ENCODE measurements at regions not wholly inside any gene's neighbourhood (a gene's known extent, or its start where the extent isn't known, plus 50 kb on each side); places are given as distances from the start of the nearest gene placed in this dataset.
"Not testable (repeated sequence)": the region's sequence is repeated elsewhere in the genome, so short reads cannot be mapped to it uniquely, and the experiment has no call there.

GRCh38 chr5:122649080-122649479 is 125.8 kb upstream of the SNX2 start:
- Mint-ChIP-seq H3K27ac (no peak overlapping the region), H3K36me3 (no peaks in the 10 kb centered on the region), H3K4me1 (ENCODE audit: low read depth) (no peaks in the 10 kb centered on the region), H3K27me3 (peaks cover 3% of the 10 kb centered on the region), H3K4me3 (no peak overlapping the region), H3K9me3 (no peaks in the 10 kb centered on the region)
- ChIA-PET POLR2A (interaction anchor here (0.6 kb wide), 1 partner anchor 42 kb away, joined by 3 read pairs; no protein-coding TSS in a partner anchor), CTCF (interaction anchor here (1.1 kb wide), 1 partner anchor 197 kb away, joined by 4 read pairs; no protein-coding TSS in a partner anchor)
- intact Hi-C loops (cut with micrococcal nuclease), result no loop called here
- DNase-seq, result no peak

- no peak for DNase-seq
- Mint-ChIP-seq H3K36me3 (no peaks in the 10 kb centered on the region), H3K27me3 (peaks cover 9% of the 10 kb centered on the region), H3K4me1 (ENCODE audit: low read depth) (no peaks in the 10 kb centered on the region), H3K27ac (no peak overlapping the region), H3K9me3 (no peaks in the 10 kb centered on the region), H3K4me3 (no peak overlapping the region)
- POLR2A ChIA-PET, result no interaction called here
- CTCF ChIA-PET, result no interaction called here
- intact Hi-C loops (cut with micrococcal nuclease), result no loop called here
Observed at GRCh38 chr5:122653087-122654017, 121.5 kb upstream of the SNX2 start.

GRCh38 chr5:122656160-122656559 is 118.7 kb upstream of the SNX2 start:
- Mint-ChIP-seq H3K9me3 (no peaks in the 10 kb centered on the region), H3K4me3 (no peak overlapping the region), H3K27me3 (peaks cover 9% of the 10 kb centered on the region), H3K36me3 (no peaks in the 10 kb centered on the region), H3K27ac (no peak overlapping the region), H3K4me1 (ENCODE audit: low read depth) (no peaks in the 10 kb centered on the region)
- POLR2A ChIA-PET, result no interaction called here
- CTCF ChIA-PET, result no interaction called here
- intact Hi-C loops (cut with micrococcal nuclease), result no loop called here
- no peak for DNase-seq

GRCh38 chr5:122656577-122656976 is 118.3 kb upstream of the SNX2 start:
- no peaks in the 10 kb centered on the region for H3K36me3 Mint-ChIP-seq
- H3K9me3 Mint-ChIP-seq, result no peaks in the 10 kb centered on the region
- H3K4me1 Mint-ChIP-seq (ENCODE audit: low read depth), result no peaks in the 10 kb centered on the region
- CTCF ChIA-PET, result no interaction called here
- POLR2A ChIA-PET, result no interaction called here
- peaks cover 10% of the 10 kb centered on the region for H3K27me3 Mint-ChIP-seq
- intact Hi-C loops (cut with micrococcal nuclease), result no loop called here
- no peak overlapping the region for H3K27ac Mint-ChIP-seq
- H3K4me3 Mint-ChIP-seq, result no peak overlapping the region
- no peak for DNase-seq

- peaks cover 8% of the 10 kb centered on the region for H3K27me3 Mint-ChIP-seq
- H3K36me3 Mint-ChIP-seq, result no peaks in the 10 kb centered on the region
- H3K27ac Mint-ChIP-seq, result no peak overlapping the region
- ChIA-PET CTCF (no interaction called here), POLR2A (no interaction called here)
- DNase-seq, result no peak
- intact Hi-C loops (cut with micrococcal nuclease), result no loop called here
- no peak overlapping the region for H3K4me3 Mint-ChIP-seq
- H3K4me1 Mint-ChIP-seq (ENCODE audit: low read depth), result no peaks in the 10 kb centered on the region
- H3K9me3 Mint-ChIP-seq, result no peaks in the 10 kb centered on the region
Observed at GRCh38 chr5:122661496-122662180, 113.2 kb upstream of the SNX2 start.

GRCh38 chr5:122665051-122665450 is 109.8 kb upstream of the SNX2 start:
- Mint-ChIP-seq H3K4me3 (no peak overlapping the region), H3K27ac (no peak overlapping the region), H3K4me1 (ENCODE audit: low read depth) (no peaks in the 10 kb centered on the region), H3K9me3 (peaks cover 3% of the 10 kb centered on the region), H3K36me3 (no peaks in the 10 kb centered on the region), H3K27me3 (peaks cover 4% of the 10 kb centered on the region)
- intact Hi-C loops (cut with micrococcal nuclease), result no loop called here
- no peak for DNase-seq
- ChIA-PET POLR2A (no interaction called here), CTCF (no interaction called here)

- ChIA-PET POLR2A (no interaction called here), CTCF (no interaction called here)
- Mint-ChIP-seq H3K4me1 (ENCODE audit: low read depth) (no peaks in the 10 kb centered on the region), H3K27ac (no peak overlapping the region), H3K36me3 (no peaks in the 10 kb centered on the region), H3K27me3 (peaks cover 5% of the 10 kb centered on the region), H3K4me3 (no peak overlapping the region), H3K9me3 (peaks cover 6% of the 10 kb centered on the region)
- intact Hi-C loops (cut with micrococcal nuclease), result no loop called here
- no peak for DNase-seq
Observed at GRCh38 chr5:122668552-122668951, 106.3 kb upstream of the SNX2 start.

- POLR2A ChIA-PET, result not testable (repeated sequence)
Observed at GRCh38 chr5:122669709-122670108, 105.2 kb upstream of the SNX2 start.

GRCh38 chr5:122673343-122673742 is 101.5 kb upstream of the SNX2 start:
- Mint-ChIP-seq H3K27ac (no peak overlapping the region), H3K4me3 (no peak overlapping the region), H3K9me3 (peaks cover 6% of the 10 kb centered on the region), H3K4me1 (ENCODE audit: low read depth) (no peaks in the 10 kb centered on the region), H3K36me3 (no peaks in the 10 kb centered on the region), H3K27me3 (peaks cover 8% of the 10 kb centered on the region)
- intact Hi-C loops (cut with micrococcal nuclease), result no loop called here
- ChIA-PET POLR2A (no interaction called here), CTCF (no interaction called here)
- DNase-seq, result no peak

More at GRCh38 chr5:122669709-122670108, 105.2 kb upstream of the SNX2 start:
- H3K4me3 Mint-ChIP-seq; H3K36me3 Mint-ChIP-seq; H3K9me3 Mint-ChIP-seq; DNase-seq; intact Hi-C loops (cut with micrococcal nuclease); CTCF ChIA-PET; H3K27me3 Mint-ChIP-seq; H3K4me1 Mint-ChIP-seq (ENCODE audit: low read depth); H3K27ac Mint-ChIP-seq: not testable (repeated sequence)

- Mint-ChIP-seq H3K4me1 (ENCODE audit: low read depth) (no peaks in the 10 kb centered on the region), H3K27me3 (peaks cover 8% of the 10 kb centered on the region), H3K36me3 (no peaks in the 10 kb centered on the region), H3K27ac (no peak overlapping the region), H3K9me3 (peaks cover 6% of the 10 kb centered on the region), H3K4me3 (no peak overlapping the region)
- POLR2A ChIA-PET, result no interaction called here
- intact Hi-C loops (cut with micrococcal nuclease), result no loop called here
- CTCF ChIA-PET, result no interaction called here
- DNase-seq, result no peak
Observed at GRCh38 chr5:122674385-122674784, 100.5 kb upstream of the SNX2 start.

- H3K4me1 Mint-ChIP-seq (ENCODE audit: low read depth), result no peaks in the 10 kb centered on the region
- ChIA-PET POLR2A (no interaction called here), CTCF (no interaction called here)
- intact Hi-C loops (cut with micrococcal nuclease), result no loop called here
- H3K27me3 Mint-ChIP-seq, result peaks cover 10% of the 10 kb centered on the region
- no peaks in the 10 kb centered on the region for H3K9me3 Mint-ChIP-seq
- H3K27ac Mint-ChIP-seq, result no peak overlapping the region
- DNase-seq, result no peak
- no peaks in the 10 kb centered on the region for H3K36me3 Mint-ChIP-seq
- H3K4me3 Mint-ChIP-seq, result no peak overlapping the region
Observed at GRCh38 chr5:122680623-122681350, 94.1 kb upstream of the SNX2 start.

- ChIA-PET POLR2A (no interaction called here), CTCF (no interaction called here)
- Mint-ChIP-seq H3K4me1 (ENCODE audit: low read depth) (no peaks in the 10 kb centered on the region), H3K4me3 (no peak overlapping the region), H3K27ac (no peak overlapping the region), H3K36me3 (no peaks in the 10 kb centered on the region), H3K27me3 (peaks cover 7% of the 10 kb centered on the region), H3K9me3 (no peaks in the 10 kb centered on the region)
- intact Hi-C loops (cut with micrococcal nuclease), result no loop called here
- DNase-seq, result no peak
Observed at GRCh38 chr5:122683631-122684030, 91.2 kb upstream of the SNX2 start.
